WTC11 (cell line): ENCODE measurements at regions not wholly inside any gene's neighbourhood (a gene's known extent, or its start where the extent isn't known, plus 50 kb on each side); places are given as distances from the start of the nearest gene placed in this dataset.

ENCODE experiments used
- ATAC-seq: fragments of 200-7000 bp; cut with Tn5 transposase; 2 replicates; pipeline ENCODE4 v1.10.0; 2021; ENCODE audit warnings: mild to moderate bottlenecking, moderate library complexity
- CTCF ChIA-PET: fragments of 300-600 bp; sonication (Branson Sonifier 250); formaldehyde crosslinking; loops from one replicate; lab custom pipeline; 2021; ENCODE audit warnings: antibody characterized with exemption; lab: Charles Lee
- POLR2A ChIA-PET: fragments of 350-600 bp; sonication (Branson Sonifier 250); formaldehyde crosslinking; loops from one replicate; lab custom pipeline; 2021; ENCODE audit warnings: antibody characterized with exemption; lab: Charles Lee
- DNase-seq: peaks from one replicate; pipeline ENCODE4 v3.0.0; 2021; ENCODE audit warnings: low spot score
- H3K27ac Mint-ChIP-seq: 2 replicates; pipeline ENCODE4 v1.8.0; 2021; ENCODE audit warnings: mixed read lengths
- H3K27me3 Mint-ChIP-seq: 2 replicates; pipeline ENCODE4 v1.8.0; 2021; ENCODE audit warnings: low read depth, mild to moderate bottlenecking, moderate library complexity, mixed read lengths
- H3K36me3 Mint-ChIP-seq: 2 replicates; pipeline ENCODE4 v1.8.0; 2021; ENCODE audit warnings: mixed read lengths
- H3K4me1 Mint-ChIP-seq: 2 replicates; pipeline ENCODE4 v1.8.0; 2022; ENCODE audit warnings: mixed read lengths
- H3K4me3 Mint-ChIP-seq: 2 replicates; pipeline ENCODE4 v1.8.0; 2021; ENCODE audit warnings: mild to moderate bottlenecking, moderate library complexity, mixed read lengths
- H3K9me3 Mint-ChIP-seq: 2 replicates; pipeline ENCODE4 v1.8.0; 2021; ENCODE audit warnings: mixed read lengths
- ATF2 ChIP-seq: sonication (generic); formaldehyde crosslinking; IDR thresholded peaks from 2 replicates; pipeline ENCODE4 v1.8.1; 2022; ENCODE audit warnings: low read depth, missing genetic modification reagents, borderline replicate concordance
- CDX4 ChIP-seq: fragments of 250-450 bp; sonication (Bioruptor Pico); IDR thresholded peaks from 2 replicates; pipeline ENCODE4 v1.9.0; 2021; ENCODE audit warnings: moderate library complexity, mild to moderate bottlenecking, inconsistent platforms, borderline replicate concordance
- CREM ChIP-seq: sonication (generic); formaldehyde crosslinking; IDR thresholded peaks from 2 replicates; pipeline ENCODE4 v1.8.1; 2022; ENCODE audit warnings: mild to moderate bottlenecking, missing genetic modification reagents, moderate library complexity
- ESRRA ChIP-seq: sonication (generic); formaldehyde crosslinking; IDR thresholded peaks from 2 replicates; pipeline ENCODE4 v1.8.1; 2022; ENCODE audit warnings: mild to moderate bottlenecking, missing genetic modification reagents, borderline replicate concordance
- FOXP1 ChIP-seq: sonication (generic); formaldehyde crosslinking; IDR thresholded peaks from 2 replicates; pipeline ENCODE4 v1.8.0; 2022; ENCODE audit warnings: missing genetic modification reagents, mild to moderate bottlenecking, moderate library complexity, borderline replicate concordance
- GTF2I ChIP-seq: fragments of 250-450 bp; sonication (Bioruptor Pico); conservative IDR thresholded peaks from 2 replicates; pipeline ENCODE4 v1.4.0; 2021; ENCODE audit warnings: mild to moderate bottlenecking
- HMGA2 ChIP-seq: fragments of 250-450 bp; sonication (Bioruptor Pico); IDR thresholded peaks from 2 replicates; pipeline ENCODE4 v1.4.0; 2021; ENCODE audit warnings: mild to moderate bottlenecking, moderate library complexity
- JAZF1 ChIP-seq: fragments of 250-450 bp; sonication (Bioruptor Pico); IDR thresholded peaks from 2 replicates; pipeline ENCODE4 v1.9.0; 2021; ENCODE audit warnings: moderate library complexity, mild to moderate bottlenecking, inconsistent platforms
- KAT7 ChIP-seq: sonication (generic); formaldehyde crosslinking; IDR thresholded peaks from 2 replicates; pipeline ENCODE4 v1.8.1; 2023; ENCODE audit warnings: missing genetic modification reagents, mild to moderate bottlenecking, borderline replicate concordance
- MXD4 ChIP-seq: fragments of 250-450 bp; sonication (Bioruptor Pico); IDR thresholded peaks from 2 replicates; pipeline ENCODE4 v1.8.0; 2021; ENCODE audit warnings: mild to moderate bottlenecking, moderate library complexity, borderline replicate concordance
- NFE2L1 ChIP-seq: sonication (generic); formaldehyde crosslinking; IDR thresholded peaks from 2 replicates; pipeline ENCODE4 v1.8.1; 2023; ENCODE audit warnings: missing genetic modification reagents
- NFYB ChIP-seq: sonication (generic); formaldehyde crosslinking; conservative IDR thresholded peaks from 2 replicates; pipeline ENCODE4 v1.8.0; 2022; ENCODE audit warnings: low read depth, missing genetic modification reagents
- NR1H2 ChIP-seq: sonication (generic); formaldehyde crosslinking; IDR thresholded peaks from 2 replicates; pipeline ENCODE4 v1.9.0; 2021; ENCODE audit warnings: mild to moderate bottlenecking, moderate library complexity, missing genetic modification reagents
- NR3C1 ChIP-seq: sonication (generic); formaldehyde crosslinking; conservative IDR thresholded peaks from 2 replicates; pipeline ENCODE4 v1.8.1; 2023; ENCODE audit warnings: low read depth, mild to moderate bottlenecking, missing genetic modification reagents
- PRRX2 ChIP-seq: fragments of 250-450 bp; sonication (Bioruptor Pico); IDR thresholded peaks from 2 replicates; pipeline ENCODE4 v1.8.0; 2021; ENCODE audit warnings: mild to moderate bottlenecking
- SMAD4 ChIP-seq: sonication (generic); formaldehyde crosslinking; IDR thresholded peaks from 2 replicates; pipeline ENCODE4 v1.8.0; 2022; ENCODE audit warnings: mild to moderate bottlenecking, missing genetic modification reagents
- TEAD4 ChIP-seq: sonication (generic); formaldehyde crosslinking; IDR thresholded peaks from 2 replicates; pipeline ENCODE4 v1.8.0; 2022; ENCODE audit warnings: mild to moderate bottlenecking, missing genetic modification reagents
- ZNF121 ChIP-seq: sonication (generic); formaldehyde crosslinking; IDR thresholded peaks from 2 replicates; pipeline ENCODE4 v1.8.0; 2023; ENCODE audit warnings: missing genetic modification reagents
- ZNF138 ChIP-seq: sonication (generic); formaldehyde crosslinking; conservative IDR thresholded peaks from 2 replicates; pipeline ENCODE4 v1.8.1; 2022; ENCODE audit warnings: mild to moderate bottlenecking, moderate library complexity, missing genetic modification reagents
- ZNF219 ChIP-seq: sonication (generic); formaldehyde crosslinking; IDR thresholded peaks from 2 replicates; pipeline ENCODE4 v1.8.0; 2023; ENCODE audit warnings: missing genetic modification reagents, mild to moderate bottlenecking, borderline replicate concordance
- TF ChIP-seq, protein P1 (sequence below): sonication (generic); formaldehyde crosslinking; IDR thresholded peaks from 2 replicates; pipeline ENCODE4 v1.8.0; 2023; ENCODE audit warnings: mild to moderate bottlenecking, missing genetic modification reagents
- TF ChIP-seq, protein P2 (sequence below): sonication (generic); formaldehyde crosslinking; IDR thresholded peaks from 2 replicates; pipeline ENCODE4 v1.8.1; 2022; ENCODE audit warnings: low read depth, mild to moderate bottlenecking, moderate library complexity, missing genetic modification reagents, borderline replicate concordance
- TF ChIP-seq, protein P3 (sequence below): sonication (generic); formaldehyde crosslinking; IDR thresholded peaks from 2 replicates; pipeline ENCODE4 v1.8.1; 2022; ENCODE audit warnings: missing genetic modification reagents, borderline replicate concordance
- TF ChIP-seq, protein P4 (sequence below): sonication (generic); formaldehyde crosslinking; IDR thresholded peaks from 2 replicates; pipeline ENCODE4 v1.8.0; 2022; ENCODE audit warnings: mild to moderate bottlenecking, missing genetic modification reagents
- TF ChIP-seq, protein P5 (sequence below): sonication (generic); formaldehyde crosslinking; IDR thresholded peaks from 2 replicates; pipeline ENCODE4 v1.8.1; 2023; ENCODE audit warnings: mild to moderate bottlenecking, missing genetic modification reagents, borderline replicate concordance

- no peak for DNase-seq
- no peaks in the 10 kb centered on the region for H3K36me3 Mint-ChIP-seq
- no peaks in the 10 kb centered on the region for H3K27me3 Mint-ChIP-seq
- POLR2A ChIA-PET: no interaction called here
- CTCF ChIA-PET: no interaction called here
- no peak for ATAC-seq
- no peaks in the 10 kb centered on the region for H3K4me1 Mint-ChIP-seq
- H3K4me3 Mint-ChIP-seq: no peak overlapping the region
- no peaks in the 10 kb centered on the region for H3K9me3 Mint-ChIP-seq
- no peak overlapping the region for H3K27ac Mint-ChIP-seq
- TF ChIP-seq, protein P1, sequence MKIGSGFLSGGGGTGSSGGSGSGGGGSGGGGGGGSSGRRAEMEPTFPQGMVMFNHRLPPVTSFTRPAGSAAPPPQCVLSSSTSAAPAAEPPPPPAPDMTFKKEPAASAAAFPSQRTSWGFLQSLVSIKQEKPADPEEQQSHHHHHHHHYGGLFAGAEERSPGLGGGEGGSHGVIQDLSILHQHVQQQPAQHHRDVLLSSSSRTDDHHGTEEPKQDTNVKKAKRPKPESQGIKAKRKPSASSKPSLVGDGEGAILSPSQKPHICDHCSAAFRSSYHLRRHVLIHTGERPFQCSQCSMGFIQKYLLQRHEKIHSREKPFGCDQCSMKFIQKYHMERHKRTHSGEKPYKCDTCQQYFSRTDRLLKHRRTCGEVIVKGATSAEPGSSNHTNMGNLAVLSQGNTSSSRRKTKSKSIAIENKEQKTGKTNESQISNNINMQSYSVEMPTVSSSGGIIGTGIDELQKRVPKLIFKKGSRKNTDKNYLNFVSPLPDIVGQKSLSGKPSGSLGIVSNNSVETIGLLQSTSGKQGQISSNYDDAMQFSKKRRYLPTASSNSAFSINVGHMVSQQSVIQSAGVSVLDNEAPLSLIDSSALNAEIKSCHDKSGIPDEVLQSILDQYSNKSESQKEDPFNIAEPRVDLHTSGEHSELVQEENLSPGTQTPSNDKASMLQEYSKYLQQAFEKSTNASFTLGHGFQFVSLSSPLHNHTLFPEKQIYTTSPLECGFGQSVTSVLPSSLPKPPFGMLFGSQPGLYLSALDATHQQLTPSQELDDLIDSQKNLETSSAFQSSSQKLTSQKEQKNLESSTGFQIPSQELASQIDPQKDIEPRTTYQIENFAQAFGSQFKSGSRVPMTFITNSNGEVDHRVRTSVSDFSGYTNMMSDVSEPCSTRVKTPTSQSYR (CRISPR knock-in tag): no peak
- TF ChIP-seq NR1H2 (CRISPR knock-in tag) (no peak), HMGA2 (no peak), FOXP1 (CRISPR knock-in tag) (no peak), TEAD4 (CRISPR knock-in tag) (no peak), NFYB (CRISPR knock-in tag) (no peak)
- TF ChIP-seq, protein P2, sequence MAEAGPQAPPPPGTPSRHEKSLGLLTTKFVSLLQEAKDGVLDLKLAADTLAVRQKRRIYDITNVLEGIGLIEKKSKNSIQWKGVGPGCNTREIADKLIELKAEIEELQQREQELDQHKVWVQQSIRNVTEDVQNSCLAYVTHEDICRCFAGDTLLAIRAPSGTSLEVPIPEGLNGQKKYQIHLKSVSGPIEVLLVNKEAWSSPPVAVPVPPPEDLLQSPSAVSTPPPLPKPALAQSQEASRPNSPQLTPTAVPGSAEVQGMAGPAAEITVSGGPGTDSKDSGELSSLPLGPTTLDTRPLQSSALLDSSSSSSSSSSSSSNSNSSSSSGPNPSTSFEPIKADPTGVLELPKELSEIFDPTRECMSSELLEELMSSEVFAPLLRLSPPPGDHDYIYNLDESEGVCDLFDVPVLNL (CRISPR knock-in tag): no peak
These were observed 160.8 kb upstream of the PLXNA2 start for GRCh38 chr1:208405014-208405413.

GRCh38 chr1:208409176-208409575, 165.0 kb upstream of the PLXNA2 start:
- Mint-ChIP-seq H3K9me3 (no peaks in the 10 kb centered on the region), H3K27me3 (no peaks in the 10 kb centered on the region)
- CTCF ChIA-PET: no interaction called here

More at GRCh38 chr1:208409176-208409575, 165.0 kb upstream of the PLXNA2 start:
- Mint-ChIP-seq H3K4me1 (no peaks in the 10 kb centered on the region), H3K27ac (no peak overlapping the region), H3K36me3 (no peaks in the 10 kb centered on the region), H3K4me3 (no peak overlapping the region)
- POLR2A ChIA-PET: no interaction called here
- no peak for ATAC-seq
- TF ChIP-seq, protein P3, sequence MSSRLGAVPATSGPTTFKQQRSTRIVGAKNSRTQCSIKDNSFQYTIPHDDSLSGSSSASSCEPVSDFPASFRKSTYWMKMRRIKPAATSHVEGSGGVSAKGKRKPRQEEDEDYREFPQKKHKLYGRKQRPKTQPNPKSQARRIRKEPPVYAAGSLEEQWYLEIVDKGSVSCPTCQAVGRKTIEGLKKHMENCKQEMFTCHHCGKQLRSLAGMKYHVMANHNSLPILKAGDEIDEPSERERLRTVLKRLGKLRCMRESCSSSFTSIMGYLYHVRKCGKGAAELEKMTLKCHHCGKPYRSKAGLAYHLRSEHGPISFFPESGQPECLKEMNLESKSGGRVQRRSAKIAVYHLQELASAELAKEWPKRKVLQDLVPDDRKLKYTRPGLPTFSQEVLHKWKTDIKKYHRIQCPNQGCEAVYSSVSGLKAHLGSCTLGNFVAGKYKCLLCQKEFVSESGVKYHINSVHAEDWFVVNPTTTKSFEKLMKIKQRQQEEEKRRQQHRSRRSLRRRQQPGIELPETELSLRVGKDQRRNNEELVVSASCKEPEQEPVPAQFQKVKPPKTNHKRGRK (CRISPR knock-in tag): no peak
- TF ChIP-seq NR3C1 (CRISPR knock-in tag): no peak
- no peak for TF ChIP-seq JAZF1
- TF ChIP-seq, protein P4, sequence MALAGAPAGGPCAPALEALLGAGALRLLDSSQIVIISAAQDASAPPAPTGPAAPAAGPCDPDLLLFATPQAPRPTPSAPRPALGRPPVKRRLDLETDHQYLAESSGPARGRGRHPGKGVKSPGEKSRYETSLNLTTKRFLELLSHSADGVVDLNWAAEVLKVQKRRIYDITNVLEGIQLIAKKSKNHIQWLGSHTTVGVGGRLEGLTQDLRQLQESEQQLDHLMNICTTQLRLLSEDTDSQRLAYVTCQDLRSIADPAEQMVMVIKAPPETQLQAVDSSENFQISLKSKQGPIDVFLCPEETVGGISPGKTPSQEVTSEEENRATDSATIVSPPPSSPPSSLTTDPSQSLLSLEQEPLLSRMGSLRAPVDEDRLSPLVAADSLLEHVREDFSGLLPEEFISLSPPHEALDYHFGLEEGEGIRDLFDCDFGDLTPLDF (CRISPR knock-in tag): no peak
- TF ChIP-seq ZNF138: no peak
- no peak for TF ChIP-seq ESRRA
- TF ChIP-seq, protein P5, sequence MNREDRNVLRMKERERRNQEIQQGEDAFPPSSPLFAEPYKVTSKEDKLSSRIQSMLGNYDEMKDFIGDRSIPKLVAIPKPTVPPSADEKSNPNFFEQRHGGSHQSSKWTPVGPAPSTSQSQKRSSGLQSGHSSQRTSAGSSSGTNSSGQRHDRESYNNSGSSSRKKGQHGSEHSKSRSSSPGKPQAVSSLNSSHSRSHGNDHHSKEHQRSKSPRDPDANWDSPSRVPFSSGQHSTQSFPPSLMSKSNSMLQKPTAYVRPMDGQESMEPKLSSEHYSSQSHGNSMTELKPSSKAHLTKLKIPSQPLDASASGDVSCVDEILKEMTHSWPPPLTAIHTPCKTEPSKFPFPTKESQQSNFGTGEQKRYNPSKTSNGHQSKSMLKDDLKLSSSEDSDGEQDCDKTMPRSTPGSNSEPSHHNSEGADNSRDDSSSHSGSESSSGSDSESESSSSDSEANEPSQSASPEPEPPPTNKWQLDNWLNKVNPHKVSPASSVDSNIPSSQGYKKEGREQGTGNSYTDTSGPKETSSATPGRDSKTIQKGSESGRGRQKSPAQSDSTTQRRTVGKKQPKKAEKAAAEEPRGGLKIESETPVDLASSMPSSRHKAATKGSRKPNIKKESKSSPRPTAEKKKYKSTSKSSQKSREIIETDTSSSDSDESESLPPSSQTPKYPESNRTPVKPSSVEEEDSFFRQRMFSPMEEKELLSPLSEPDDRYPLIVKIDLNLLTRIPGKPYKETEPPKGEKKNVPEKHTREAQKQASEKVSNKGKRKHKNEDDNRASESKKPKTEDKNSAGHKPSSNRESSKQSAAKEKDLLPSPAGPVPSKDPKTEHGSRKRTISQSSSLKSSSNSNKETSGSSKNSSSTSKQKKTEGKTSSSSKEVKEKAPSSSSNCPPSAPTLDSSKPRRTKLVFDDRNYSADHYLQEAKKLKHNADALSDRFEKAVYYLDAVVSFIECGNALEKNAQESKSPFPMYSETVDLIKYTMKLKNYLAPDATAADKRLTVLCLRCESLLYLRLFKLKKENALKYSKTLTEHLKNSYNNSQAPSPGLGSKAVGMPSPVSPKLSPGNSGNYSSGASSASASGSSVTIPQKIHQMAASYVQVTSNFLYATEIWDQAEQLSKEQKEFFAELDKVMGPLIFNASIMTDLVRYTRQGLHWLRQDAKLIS: no peak
- no peak for TF ChIP-seq MXD4
- TF ChIP-seq ATF2 (CRISPR knock-in tag): no peak
- TF ChIP-seq SMAD4 (CRISPR knock-in tag): no peak
- TF ChIP-seq NFE2L1 (CRISPR knock-in tag): no peak
- TF ChIP-seq CREM (CRISPR knock-in tag): no peak
- TF ChIP-seq ZNF121 (CRISPR knock-in tag): no peak
- no peak for TF ChIP-seq CDX4 (CRISPR knock-in tag)
- TF ChIP-seq KAT7 (CRISPR knock-in tag): no peak
- no peak for TF ChIP-seq PRRX2 (CRISPR knock-in tag)
- TF ChIP-seq GTF2I (CRISPR knock-in tag): no peak
- no peak for TF ChIP-seq ZNF219 (CRISPR knock-in tag)
- DNase-seq: no peak
